H1 (cell line): ENCODE measurements at regions not wholly inside any gene's neighbourhood (a gene's known extent, or its start where the extent isn't known, plus 50 kb on each side); places are given as distances from the start of the nearest gene placed in this dataset.

Experiments
- CTCF ChIA-PET: fragments of 300-600 bp; sonication (Branson Sonifier 250); formaldehyde crosslinking; loops from one replicate; lab custom pipeline; 2021; ENCODE audit not compliant: partially characterized antibody; lab: Charles Lee
- POLR2A ChIA-PET: fragments of 300-600 bp; sonication (Branson Sonifier 250); formaldehyde crosslinking; loops from one replicate; lab custom pipeline; 2021; ENCODE audit warnings: inconsistent platforms; ENCODE audit not compliant: partially characterized antibody; lab: Charles Lee
- DNase-seq, 2 experiments: peaks; one replicate each; pipeline versions ENCODE4 v3.0.0 to v3.0.0-alpha.2; 2010 to 2022; ENCODE audit warnings: low spot score in 2 of 2, low read depth in 1 of 2, mixed read lengths in 1 of 2
- FAIRE-seq: peaks from 2 replicates; lab custom pipeline; 2011; peaks lifted over from hg19 to GRCh38; lab: Jason Lieb, UNC
- H2AFZ ChIP-seq: 2 replicates; pipeline ENCODE4 v1.8.1; 2012; ENCODE audit warnings: low read length, inconsistent platforms
- H2AK5ac ChIP-seq: 2 replicates; pipeline ENCODE4 v1.6.1; 2013; ENCODE audit warnings: low read depth, low read length
- H2BK120ac ChIP-seq: replicated peaks from 2 replicates; pipeline ENCODE3; 2013; ENCODE audit warnings: low read depth, low read length, inconsistent platforms
- H2BK12ac ChIP-seq: 2 replicates; pipeline ENCODE4 v1.6.1; 2013; ENCODE audit warnings: low read depth, low read length
- H2BK15ac ChIP-seq: 2 replicates; pipeline ENCODE4 v1.6.1; 2013; ENCODE audit warnings: low read length
- H2BK20ac ChIP-seq: 2 replicates; pipeline ENCODE4 v1.6.1; 2013; ENCODE audit warnings: low read length
- H2BK5ac ChIP-seq: 2 replicates; pipeline ENCODE4 v1.6.1; 2013; ENCODE audit warnings: low read depth, low read length
- H3K14ac ChIP-seq: 2 replicates; pipeline ENCODE4 v1.6.1; 2013; ENCODE audit warnings: inconsistent platforms; ENCODE audit not compliant: insufficient read length
- H3K18ac ChIP-seq: 2 replicates; pipeline ENCODE4 v1.6.1; 2013; ENCODE audit warnings: low read length; ENCODE audit errors: extremely low read depth
- H3K23ac ChIP-seq: 2 replicates; pipeline ENCODE4 v1.6.1; 2013; ENCODE audit warnings: inconsistent platforms; ENCODE audit not compliant: insufficient read length
- H3K23me2 ChIP-seq: 2 replicates; pipeline ENCODE4 v1.6.1; 2013; ENCODE audit warnings: low read depth, low read length
- H3K27ac ChIP-seq: 2 replicates; pipeline ENCODE4 v1.6.1; 2011; ENCODE audit warnings: low read depth, low read length, inconsistent platforms
- H3K27me3 ChIP-seq, 4 experiments: replicated peaks in 1 of 4; 1 replicate in 1 of 4; 2 replicates in 3 of 4; pipeline versions ENCODE4 v1.6.1 to v1.8.1; 2011 to 2013; ENCODE audit warnings: low read length in 3 of 4, mild to moderate bottlenecking in 3 of 4, inconsistent platforms in 2 of 4, mixed read lengths in 2 of 4, moderate library complexity in 1 of 4; ENCODE audit not compliant: control insufficient read depth in 3 of 4, insufficient read depth in 3 of 4; ENCODE audit errors: extremely low read depth in 1 of 4
- H3K36me3 ChIP-seq, 4 experiments: 2 replicates each; pipeline versions ENCODE4 v1.6.1 to v1.8.1; 2011 to 2013; ENCODE audit warnings: mild to moderate bottlenecking in 4 of 4, low read length in 3 of 4, moderate library complexity in 2 of 4, control low read depth in 1 of 4, inconsistent platforms in 1 of 4; ENCODE audit not compliant: insufficient read depth in 4 of 4, control insufficient read depth in 2 of 4
- H3K4ac ChIP-seq: replicated peaks from 2 replicates; pipeline ENCODE3; 2013; ENCODE audit warnings: low read length, low read depth, mixed read lengths, inconsistent platforms; ENCODE audit not compliant: insufficient read length
- H3K4me1 ChIP-seq, 4 experiments: replicated peaks in 1 of 4; 1 replicate in 1 of 4; 2 replicates in 3 of 4; pipeline versions ENCODE4 v1.6.1 to v1.8.1; 2011 to 2013; ENCODE audit warnings: low read length in 3 of 4, inconsistent platforms in 2 of 4, mixed read lengths in 1 of 4; ENCODE audit not compliant: insufficient read depth in 4 of 4, control insufficient read depth in 3 of 4
- H3K4me2 ChIP-seq, 2 experiments: 2 replicates each; pipeline versions ENCODE4 v1.6.1 to v1.8.1; 2011 to 2013; ENCODE audit warnings: low read depth in 2 of 2, low read length in 2 of 2, control low read depth in 1 of 2, inconsistent platforms in 1 of 2, mild to moderate bottlenecking in 1 of 2; ENCODE audit not compliant: insufficient read depth in 1 of 2
- H3K4me3 ChIP-seq, 4 experiments: fragments of 200-600, 300-600 bp in 1 of 4; sonication (generic), shearing (Covaris generic), sonication (Bioruptor Twin) in 1 of 4; 2 replicates each; pipeline versions ENCODE4 v1.5.1 to v1.8.1; 2011 to 2016; ENCODE audit warnings: low read length in 4 of 4, low read depth in 3 of 4, control low read depth in 2 of 4, inconsistent platforms in 2 of 4, mild to moderate bottlenecking in 2 of 4, mixed read lengths in 1 of 4, moderate library complexity in 1 of 4; ENCODE audit not compliant: insufficient read depth in 2 of 4; ENCODE audit errors: extremely low read depth in 1 of 4
- H3K56ac ChIP-seq: replicated peaks from 2 replicates; pipeline ENCODE3; 2013; ENCODE audit warnings: low read depth, mild to moderate bottlenecking, mixed read lengths, low read length, inconsistent platforms; ENCODE audit not compliant: insufficient read length
- H3K79me1 ChIP-seq: 2 replicates; pipeline ENCODE4 v1.6.1; 2013; ENCODE audit warnings: low read depth, low read length, control low read depth
- H3K79me2 ChIP-seq, 2 experiments: 2 replicates each; pipeline versions ENCODE4 v1.6.1 to v1.8.1; 2012 to 2013; ENCODE audit warnings: low read length in 2 of 2, mild to moderate bottlenecking in 2 of 2, inconsistent platforms in 1 of 2; ENCODE audit not compliant: insufficient read depth in 2 of 2, control insufficient read depth in 1 of 2
- H3K9ac ChIP-seq, 4 experiments: replicated peaks in 1 of 4; 1 replicate in 1 of 4; 2 replicates in 3 of 4; pipeline versions ENCODE4 v1.6.1 to v1.8.1; 2011 to 2013; ENCODE audit warnings: low read depth in 3 of 4, low read length in 3 of 4, control low read depth in 2 of 4, mild to moderate bottlenecking in 2 of 4, moderate library complexity in 2 of 4, inconsistent platforms in 1 of 4; ENCODE audit errors: extremely low read depth in 1 of 4
- H3K9me3 ChIP-seq, 2 experiments: 2 replicates each; pipeline versions ENCODE4 v1.6.1 to v1.8.1; 2012 to 2013; ENCODE audit warnings: mild to moderate bottlenecking in 2 of 2, moderate library complexity in 2 of 2, control low read depth in 1 of 2, inconsistent platforms in 1 of 2, low read depth in 1 of 2, low read length in 1 of 2, mixed read lengths in 1 of 2; ENCODE audit not compliant: insufficient read depth in 2 of 2
- H4K20me1 ChIP-seq, 2 experiments: replicated peaks in 1 of 2; 2 replicates each; pipeline versions ENCODE3 to v1.8.1; 2011 to 2013; ENCODE audit warnings: inconsistent platforms in 2 of 2, low read length in 2 of 2, mild to moderate bottlenecking in 1 of 2; ENCODE audit not compliant: insufficient read depth in 2 of 2, control insufficient read depth in 1 of 2
- H4K5ac ChIP-seq: 2 replicates; pipeline ENCODE4 v1.6.1; 2013; ENCODE audit warnings: low read length, low read depth, mixed read lengths, inconsistent platforms; ENCODE audit not compliant: insufficient read length
- H4K8ac ChIP-seq: 2 replicates; pipeline ENCODE4 v1.8.0; 2013; ENCODE audit warnings: mild to moderate bottlenecking, moderate library complexity, low read length, inconsistent platforms; ENCODE audit not compliant: insufficient read depth; ENCODE audit errors: extremely low read depth
- H4K91ac ChIP-seq: replicated peaks from 2 replicates; pipeline ENCODE3; 2013; ENCODE audit warnings: low read length, mixed read lengths, inconsistent platforms; ENCODE audit not compliant: insufficient read length
- BACH1 ChIP-seq: IDR thresholded peaks from 2 replicates; pipeline ENCODE4 v1.6.1; 2012; ENCODE audit warnings: low read length, improper control_type of control experiment
- CHD1 ChIP-seq: IDR thresholded peaks from 2 replicates; pipeline ENCODE4 v1.6.1; 2012; ENCODE audit warnings: low read depth, low read length, improper control_type of control experiment
- CHD2 ChIP-seq: IDR thresholded peaks from 2 replicates; pipeline ENCODE4 v1.6.1; 2012; ENCODE audit warnings: low read length, improper control_type of control experiment
- EZH2 ChIP-seq: fragments of 200-600 bp; sonication (generic); IDR thresholded peaks from 2 replicates; pipeline ENCODE4 v1.7.1; 2012; ENCODE audit warnings: low read depth, mild to moderate bottlenecking, moderate library complexity, low read length, inconsistent platforms; ENCODE audit not compliant: severe bottlenecking
- GTF2F1 ChIP-seq: IDR thresholded peaks from 2 replicates; pipeline ENCODE4 v1.6.1; 2012; ENCODE audit warnings: low read depth, low read length, improper control_type of control experiment, borderline replicate concordance
- HDAC2 ChIP-seq, 2 experiments: fragments of 300-600 bp in 1 of 2; sonication (generic) in 1 of 2; IDR thresholded peaks; 2 replicates each; pipeline ENCODE4 v1.6.1; 2011 to 2012; ENCODE audit warnings: low read depth in 2 of 2, low read length in 2 of 2, mild to moderate bottlenecking in 2 of 2, moderate library complexity in 2 of 2, borderline replicate concordance in 1 of 2, inconsistent platforms in 1 of 2
- KDM4A ChIP-seq: IDR thresholded peaks from one replicate; pipeline ENCODE4 v1.7.1; 2012; ENCODE audit warnings: low read depth, mild to moderate bottlenecking, moderate library complexity, low read length, inconsistent platforms; ENCODE audit not compliant: severe bottlenecking
- SIX5 ChIP-seq: IDR thresholded peaks from 2 replicates; pipeline ENCODE4 v1.6.1; 2011; ENCODE audit warnings: mild to moderate bottlenecking, low read depth, low read length
- SP2 ChIP-seq: IDR thresholded peaks from 2 replicates; pipeline ENCODE4 v1.6.1; 2012; ENCODE audit warnings: mild to moderate bottlenecking, low read length, inconsistent platforms
- SP4 ChIP-seq: IDR thresholded peaks from 2 replicates; pipeline ENCODE4 v1.6.1; 2012; ENCODE audit warnings: low read length, inconsistent platforms
- TCF12 ChIP-seq: IDR thresholded peaks from 2 replicates; pipeline ENCODE4 v1.6.1; 2011; ENCODE audit warnings: low read depth, mild to moderate bottlenecking, low read length
- USF2 ChIP-seq: IDR thresholded peaks from 2 replicates; pipeline ENCODE4 v1.6.1; 2011; ENCODE audit warnings: low read length, improper control_type of control experiment
- YY1 ChIP-seq: IDR thresholded peaks from 2 replicates; pipeline ENCODE4 v1.6.1; 2011; ENCODE audit warnings: low read depth, mild to moderate bottlenecking, low read length
- ZNF274 ChIP-seq: IDR thresholded peaks from 2 replicates; pipeline ENCODE4 v1.7.0; 2012; ENCODE audit warnings: low read length, borderline replicate concordance; ENCODE audit errors: extremely low read depth
- WGBS, 2 experiments: shearing (Covaris generic) in 1 of 2; methylation state at CpG; one replicate each; pipeline versions ENCODE4 v1.1.6 to v1.1.7; 2013 to 2015; ENCODE audit warnings: low lambda C conversion rate in 2 of 2, mixed read lengths in 2 of 2, inconsistent platforms in 1 of 2, low coverage in 1 of 2, missing lambda C conversion rate in 1 of 2; ENCODE audit not compliant: insufficient replicate concordance in 2 of 2, insufficient coverage in 1 of 2, insufficient read length in 1 of 2; ENCODE audit errors: extremely low coverage in 1 of 2, missing lambda C conversion rate in 1 of 2; 5-methylcytosine and 5-hydroxymethylcytosine counted together

DNA sequence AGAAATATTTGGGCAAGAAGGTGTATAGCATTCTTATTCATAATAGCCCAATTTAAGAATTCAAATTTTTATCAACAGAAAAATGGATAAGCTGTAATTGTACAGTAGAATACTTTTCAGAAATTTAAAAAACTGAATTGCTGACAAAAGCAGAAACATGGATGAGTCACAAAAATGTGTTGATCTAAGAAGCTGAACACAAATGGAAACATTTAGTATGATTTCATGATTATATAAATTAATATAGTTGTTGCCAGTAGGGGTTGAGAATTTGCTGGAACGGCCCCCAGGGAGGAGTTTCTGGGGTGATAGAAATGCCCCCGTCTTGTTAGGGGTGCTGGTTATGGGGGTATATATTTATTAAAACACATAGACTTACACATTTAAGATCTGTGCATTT lies 179.1 kb downstream of the KLF6 start:
- H3K27me3 ChIP-seq: no peaks in the 10 kb centered on the region
- no peaks in the 10 kb centered on the region for H3K79me2 ChIP-seq
- no peak for FAIRE-seq
- TF ChIP-seq USF2: no peak
- TF ChIP-seq YY1: no peak
- TF ChIP-seq ZNF274: no peak
- no peak for TF ChIP-seq EZH2
- TF ChIP-seq GTF2F1: no peak
- TF ChIP-seq BACH1: no peak
- no peak for TF ChIP-seq SP2
- TF ChIP-seq HDAC2 (IDR thresholded peaks at IDR 0.05; ENCODE audit: borderline replicate concordance in 1 of 2, low read depth in 2 of 2, low read length in 2 of 2): no peak
- no peak for TF ChIP-seq SP4
- no peak for TF ChIP-seq SIX5
- TF ChIP-seq CHD1: no peak
- no peak for TF ChIP-seq CHD2
- TF ChIP-seq TCF12: no peak
- TF ChIP-seq KDM4A: no peak

More for the DNA sequence above, 179.1 kb downstream of the KLF6 start:
- Histone ChIP-seq H4K8ac (no peak overlapping the region), H3K4ac (no peak overlapping the region), H3K9me3 (0 out of 4 replicates have a peak, but pooled peaks cover 0 to 3% of the 10 kb centered on the region in 2 experiments), H3K23ac (no peak overlapping the region), H2BK20ac (no peak overlapping the region), H3K23me2 (no peaks in the 10 kb centered on the region), H3K4me1 (no peaks in the 10 kb centered on the region), H3K4me2 (no peak overlapping the region), H4K91ac (no peak overlapping the region), H3K4me3 (no peak overlapping the region), H2BK12ac (no peak overlapping the region), H3K79me1 (no peaks in the 10 kb centered on the region), H3K14ac (no peak overlapping the region), H3K18ac (no peak overlapping the region), H2BK15ac (no peak overlapping the region), H3K56ac (no peak overlapping the region), H2AFZ (no peak overlapping the region), H2AK5ac (no peak overlapping the region), H3K9ac (no peak overlapping the region), H2BK120ac (no peak overlapping the region), H4K5ac (no peak overlapping the region), H4K20me1 (no peaks in the 10 kb centered on the region), H3K36me3 (no peaks in the 10 kb centered on the region), H2BK5ac (no peak overlapping the region), H3K27ac (no peak overlapping the region)
- no peak for DNase-seq
- CTCF ChIA-PET: no interaction called here
- POLR2A ChIA-PET: no interaction called here
- 98% methylated on average over 2 of the region's 2 CpGs; no CpG with 5 or more reads in 1 of the 2 experiments for WGBS, 2 experiments
